ENCODE measurements at regions not wholly inside any gene's neighbourhood (a gene's known extent, or its start where the extent isn't known, plus 50 kb on each side); places are given as distances from the start of the nearest gene placed in this dataset.

DNA sequence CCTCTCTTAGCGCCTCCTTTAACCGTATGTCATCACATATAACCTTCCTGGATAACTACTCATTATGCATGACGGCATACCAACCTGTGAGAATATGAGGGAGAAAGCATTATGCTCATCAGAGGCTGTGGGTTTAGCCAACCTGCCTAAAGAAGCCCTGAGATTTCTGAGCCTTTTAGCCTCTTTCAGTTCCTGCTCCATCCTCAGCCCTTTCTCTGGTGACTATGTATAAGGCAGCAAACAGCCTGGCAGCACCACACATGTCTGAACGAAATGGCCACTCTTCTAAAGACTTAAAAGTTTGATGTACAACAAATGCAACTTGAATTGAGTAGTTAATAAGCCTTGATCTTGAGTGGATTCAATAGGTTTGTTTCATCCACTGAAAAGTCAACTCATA lies 64.8 kb upstream of the SOX5 start:
- Histone ChIP-seq H3K4me1 (ENCODE audit: control insufficient read depth, extremely low read depth, insufficient read depth, low read length) (no peaks in the 10 kb centered on the region), H2AFZ (ENCODE audit: control insufficient read depth, low read length) (no peak overlapping the region), H3K79me2 (ENCODE audit: control insufficient read depth, insufficient read depth, low read length) (no peaks in the 10 kb centered on the region), H3K27me3 (ENCODE audit: control insufficient read depth, extremely low read depth, insufficient read depth, low read length) (no peaks in the 10 kb centered on the region), H3K4me2 (ENCODE audit: control insufficient read depth, extremely low read depth, insufficient read depth, low read depth, low read length) (no peak overlapping the region), H3K36me3 (ENCODE audit: control insufficient read depth in 2 of 2, extremely low read depth in 1 of 2, insufficient read depth in 2 of 2, low read length in 2 of 2) (no peaks in the 10 kb centered on the region), H3K9ac (ENCODE audit: control insufficient read depth, extremely low read depth, insufficient read depth, low read length) (no peak overlapping the region), H3K9me3 (ENCODE audit: control insufficient read depth, low read depth, low read length) (no peaks in the 10 kb centered on the region), H3K27ac (ENCODE audit: control insufficient read depth, insufficient read depth, low read length) (no peak overlapping the region), H3K9me1 (ENCODE audit: control insufficient read depth, extremely low read depth, insufficient read depth, low read length) (no peaks in the 10 kb centered on the region), H4K20me1 (ENCODE audit: control insufficient read depth, extremely low read depth, insufficient read depth, low read length) (no peaks in the 10 kb centered on the region), H3K4me3 (ENCODE audit: control insufficient read depth in 2 of 3, extremely low read depth in 1 of 3, insufficient read depth in 2 of 3, low read depth in 1 of 3, low read length in 3 of 3) (no peak overlapping the region)
- DNase-seq (ENCODE audit: low read depth, low spot score) (no peak), FAIRE-seq (no peak)
- TF ChIP-seq, protein P1, sequence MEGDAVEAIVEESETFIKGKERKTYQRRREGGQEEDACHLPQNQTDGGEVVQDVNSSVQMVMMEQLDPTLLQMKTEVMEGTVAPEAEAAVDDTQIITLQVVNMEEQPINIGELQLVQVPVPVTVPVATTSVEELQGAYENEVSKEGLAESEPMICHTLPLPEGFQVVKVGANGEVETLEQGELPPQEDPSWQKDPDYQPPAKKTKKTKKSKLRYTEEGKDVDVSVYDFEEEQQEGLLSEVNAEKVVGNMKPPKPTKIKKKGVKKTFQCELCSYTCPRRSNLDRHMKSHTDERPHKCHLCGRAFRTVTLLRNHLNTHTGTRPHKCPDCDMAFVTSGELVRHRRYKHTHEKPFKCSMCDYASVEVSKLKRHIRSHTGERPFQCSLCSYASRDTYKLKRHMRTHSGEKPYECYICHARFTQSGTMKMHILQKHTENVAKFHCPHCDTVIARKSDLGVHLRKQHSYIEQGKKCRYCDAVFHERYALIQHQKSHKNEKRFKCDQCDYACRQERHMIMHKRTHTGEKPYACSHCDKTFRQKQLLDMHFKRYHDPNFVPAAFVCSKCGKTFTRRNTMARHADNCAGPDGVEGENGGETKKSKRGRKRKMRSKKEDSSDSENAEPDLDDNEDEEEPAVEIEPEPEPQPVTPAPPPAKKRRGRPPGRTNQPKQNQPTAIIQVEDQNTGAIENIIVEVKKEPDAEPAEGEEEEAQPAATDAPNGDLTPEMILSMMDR (optimal IDR thresholded peaks at IDR 0.05 in 1 of 3, IDR thresholded peaks at IDR 0.05 in 1 of 3, conservative IDR thresholded peaks at IDR 0.05 in 1 of 3; ENCODE audit: extremely low read depth in 1 of 3, insufficient read depth in 2 of 3, low read length in 3 of 3), result no peak
- no peak for TF ChIP-seq EZH2 (IDR thresholded peaks at IDR 0.05; ENCODE audit: low read length)
- dilution Hi-C loops (cut with MboI; ENCODE audit: extremely low pct_ligation_motif_present, low sequenced_read_pairs), result no loop called here

DNA sequence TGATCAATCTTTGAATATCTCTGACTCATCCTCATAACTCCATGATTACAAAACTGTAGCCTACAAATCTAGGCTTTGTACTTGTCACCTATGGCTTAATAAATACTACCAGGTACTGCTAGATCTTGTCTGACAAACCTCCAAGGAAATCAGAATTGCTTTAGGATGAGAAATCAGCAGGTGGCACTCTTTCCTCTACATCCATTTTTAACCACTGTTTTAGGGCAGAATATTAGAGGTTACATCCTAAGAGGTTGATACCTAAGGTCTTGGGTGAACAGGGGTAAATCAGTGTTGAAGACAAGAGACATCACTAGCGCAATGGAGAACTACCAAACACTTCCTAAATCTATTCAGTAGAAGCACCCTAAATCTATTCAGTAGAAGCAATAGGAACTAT lies 63.1 kb upstream of the SOX5 start:
- DNase-seq (ENCODE audit: low read depth, low spot score) (no peak), FAIRE-seq (no peak)
- no peak overlapping the region for H2AFZ ChIP-seq (ENCODE audit: control insufficient read depth, low read length)
- H3K27me3 ChIP-seq (ENCODE audit: control insufficient read depth, extremely low read depth, insufficient read depth, low read length), result no peaks in the 10 kb centered on the region
- H3K4me3 ChIP-seq (ENCODE audit: control insufficient read depth in 2 of 3, extremely low read depth in 1 of 3, insufficient read depth in 2 of 3, low read depth in 1 of 3, low read length in 3 of 3), result no peak overlapping the region
- no peaks in the 10 kb centered on the region for H3K79me2 ChIP-seq (ENCODE audit: control insufficient read depth, insufficient read depth, low read length)
- H3K27ac ChIP-seq (ENCODE audit: control insufficient read depth, insufficient read depth, low read length), result no peak overlapping the region
- H3K4me1 ChIP-seq (ENCODE audit: control insufficient read depth, extremely low read depth, insufficient read depth, low read length), result no peaks in the 10 kb centered on the region
- H4K20me1 ChIP-seq (ENCODE audit: control insufficient read depth, extremely low read depth, insufficient read depth, low read length), result no peaks in the 10 kb centered on the region
- no peak overlapping the region for H3K4me2 ChIP-seq (ENCODE audit: control insufficient read depth, extremely low read depth, insufficient read depth, low read depth, low read length)
- no peaks in the 10 kb centered on the region for H3K36me3 ChIP-seq (ENCODE audit: control insufficient read depth in 2 of 2, extremely low read depth in 1 of 2, insufficient read depth in 2 of 2, low read length in 2 of 2)
- H3K9ac ChIP-seq (ENCODE audit: control insufficient read depth, extremely low read depth, insufficient read depth, low read length), result no peak overlapping the region
- no peaks in the 10 kb centered on the region for H3K9me3 ChIP-seq (ENCODE audit: control insufficient read depth, low read depth, low read length)
- H3K9me1 ChIP-seq (ENCODE audit: control insufficient read depth, extremely low read depth, insufficient read depth, low read length), result no peaks in the 10 kb centered on the region
- dilution Hi-C loops (cut with MboI; ENCODE audit: extremely low pct_ligation_motif_present, low sequenced_read_pairs), result no loop called here
- TF ChIP-seq, protein P1 (optimal IDR thresholded peaks at IDR 0.05 in 1 of 3, IDR thresholded peaks at IDR 0.05 in 1 of 3, conservative IDR thresholded peaks at IDR 0.05 in 1 of 3; ENCODE audit: extremely low read depth in 1 of 3, insufficient read depth in 2 of 3, low read length in 3 of 3), result no peak
- no peak for TF ChIP-seq EZH2 (IDR thresholded peaks at IDR 0.05; ENCODE audit: low read length)

Data from keratinocyte (primary cell).